DND-41 (cell line): ENCODE measurements at regions not wholly inside any gene's neighbourhood (a gene's known extent, or its start where the extent isn't known, plus 50 kb on each side); places are given as distances from the start of the nearest gene placed in this dataset.

ENCODE experiments used
- CTCF ChIP-seq: IDR thresholded peaks from 2 replicates; pipeline ENCODE4 v1.5.1; 2012; ENCODE audit warnings: borderline replicate concordance, low read length, moderate library complexity, mild to moderate bottlenecking; ENCODE audit not compliant: poor library complexity, severe bottlenecking; ENCODE audit errors: extremely low read depth
- EZH2 ChIP-seq: IDR thresholded peaks from 3 replicates; pipeline ENCODE4 v1.6.1; 2012; ENCODE audit warnings: borderline replicate concordance, low read depth, mild to moderate bottlenecking, moderate library complexity, low read length, inconsistent platforms; ENCODE audit not compliant: severe bottlenecking

GRCh38 chr17:56023851-56024250, 129.4 kb upstream of the ANKFN1 start:
- TF ChIP-seq CTCF (no peak), EZH2 (no peak)
